GM18517 (cell line): ENCODE measurements at regions not wholly inside any gene's neighbourhood (a gene's known extent, or its start where the extent isn't known, plus 50 kb on each side); places are given as distances from the start of the nearest gene placed in this dataset.

Experiments
- ATAC-seq: cut with Tn5 transposase; IDR thresholded peaks from one replicate; pipeline ENCODE4 v1.9.1; 2021; ENCODE audit warnings: mild to moderate bottlenecking, moderate library complexity; ENCODE audit not compliant: unreplicated experiment

DNA sequence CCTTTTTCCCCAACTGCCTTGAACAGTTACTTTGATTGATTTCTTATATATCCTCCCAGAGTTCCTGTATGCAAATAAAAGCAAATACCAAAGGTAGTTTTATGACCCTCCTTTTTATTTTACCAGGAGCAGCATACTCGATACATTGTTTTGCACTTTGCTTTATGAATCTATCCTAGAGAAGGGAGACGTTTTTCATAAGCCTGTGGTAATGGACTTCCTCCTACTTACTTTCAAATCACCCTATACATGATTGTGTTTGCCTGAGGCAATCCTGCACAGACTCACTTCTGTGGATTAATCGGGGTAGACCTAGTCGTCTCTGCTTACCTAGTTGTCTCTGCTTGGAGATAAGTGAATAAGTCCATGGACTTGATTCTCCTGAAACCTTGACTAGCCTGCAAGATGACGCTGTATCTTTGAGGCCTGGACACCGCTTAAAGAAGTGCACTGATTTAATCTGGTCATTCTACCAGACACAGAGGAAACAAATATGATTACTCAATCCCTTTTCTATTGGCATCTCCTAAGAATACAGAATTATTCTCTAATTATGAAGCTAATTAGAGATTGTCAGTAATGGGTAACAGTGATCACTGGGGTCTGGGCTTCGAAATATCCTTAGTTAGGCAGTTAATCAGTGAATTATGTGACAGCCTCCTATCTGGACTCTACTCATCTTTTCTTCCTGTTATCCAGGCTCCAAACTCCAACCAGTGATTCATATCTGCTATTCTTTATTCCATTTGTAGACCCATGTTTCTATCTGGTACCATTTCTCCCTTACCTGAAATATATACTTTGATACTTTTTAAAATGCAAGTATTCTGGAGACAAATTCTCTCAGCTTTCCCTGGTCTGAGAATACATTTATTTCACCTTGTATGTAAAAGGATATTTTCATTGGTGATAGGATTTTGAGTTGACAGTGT, 447.4 kb upstream of the TRIB2 start:
- ATAC-seq = no peak

DNA sequence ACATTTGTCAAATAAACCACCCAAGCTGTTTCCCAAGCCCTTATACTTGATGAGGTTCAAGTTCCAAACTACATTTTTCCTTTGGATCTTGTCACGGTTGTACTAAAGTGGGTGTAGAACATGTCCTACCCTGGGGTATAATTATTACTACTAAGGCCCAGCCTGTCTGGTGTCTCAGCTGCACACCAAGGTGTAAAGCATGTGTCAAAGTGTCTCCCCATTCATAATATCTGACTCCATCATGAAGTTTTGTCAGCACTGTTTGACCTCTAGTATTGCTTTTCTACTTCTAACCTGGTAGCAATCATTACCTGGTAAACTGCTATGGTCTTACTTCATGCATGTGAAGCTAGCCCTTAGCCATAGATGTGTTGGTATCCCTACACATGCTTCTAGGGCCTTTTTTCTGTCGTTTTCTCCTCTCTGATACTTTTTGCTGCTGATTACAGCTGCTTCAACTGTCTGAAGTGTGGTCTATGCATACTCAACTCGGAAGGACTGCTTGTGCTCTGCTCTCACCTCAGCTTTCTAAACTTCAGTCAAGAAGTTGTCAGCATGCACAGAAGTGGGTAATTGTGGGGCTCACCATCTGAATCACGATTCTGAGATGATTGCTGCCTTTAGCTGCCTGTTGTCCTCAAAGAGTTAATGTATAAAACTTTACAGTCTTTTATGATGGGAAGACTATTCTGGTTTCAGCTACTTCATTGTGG, 445.7 kb upstream of the TRIB2 start:
- no peak for ATAC-seq

DNA sequence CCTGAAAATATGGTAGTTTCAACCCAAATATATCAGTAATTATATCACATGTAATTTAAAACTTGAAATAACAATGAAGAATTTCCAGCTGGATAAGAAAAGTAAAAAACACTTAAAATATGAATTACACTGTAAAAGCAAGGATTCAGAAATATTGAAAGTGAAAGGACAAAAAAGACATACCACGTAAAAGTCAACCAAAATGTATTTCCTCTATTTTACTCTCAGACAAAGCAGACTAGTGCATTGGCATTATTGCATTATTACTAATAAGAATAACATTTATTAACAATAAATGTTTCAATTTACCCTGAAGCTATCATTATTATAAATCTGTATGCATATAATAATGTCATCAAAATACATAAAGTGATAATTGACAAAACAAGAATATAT, 445.1 kb upstream of the TRIB2 start:
- ATAC-seq = no peak

DNA sequence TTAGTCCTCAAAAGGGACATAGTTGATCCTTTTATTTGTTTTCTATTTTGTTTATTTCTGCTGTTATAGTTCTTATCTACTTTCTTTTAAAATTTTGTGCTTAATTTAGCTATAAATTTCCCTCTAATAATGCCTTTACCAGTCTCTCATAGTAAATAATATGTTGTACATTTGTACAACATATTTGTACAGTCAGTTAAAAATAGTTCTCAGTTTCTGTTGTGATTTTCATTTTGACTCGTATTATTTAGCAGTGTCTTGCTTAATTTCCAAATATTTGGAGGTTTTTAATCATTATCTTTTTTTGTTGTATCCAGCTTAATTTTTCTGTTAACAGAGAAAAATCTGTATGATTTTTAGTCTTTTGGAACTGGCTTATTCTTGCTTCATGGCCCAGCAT, 443.6 kb upstream of the TRIB2 start:
- ATAC-seq = no peak

DNA sequence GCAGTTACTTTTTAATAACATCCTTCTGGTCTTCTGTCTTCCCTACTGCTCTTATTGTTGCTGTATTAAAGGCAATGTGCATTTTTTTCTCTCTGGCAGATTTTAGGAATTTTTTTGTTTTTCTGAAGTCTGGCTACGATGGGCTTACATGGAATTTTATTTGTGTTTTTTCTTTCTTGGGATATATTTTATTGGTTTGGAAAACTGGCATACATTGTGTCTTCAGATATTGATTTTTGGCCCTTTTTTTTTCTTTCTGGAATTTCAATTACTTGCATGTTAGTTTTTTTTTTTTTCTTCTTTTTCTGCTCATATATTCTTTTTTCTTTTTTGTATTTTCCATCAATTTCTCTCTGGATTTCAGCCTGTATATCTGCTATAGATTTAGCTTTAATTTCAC, 442.1 kb upstream of the TRIB2 start:
- ATAC-seq = no peak

DNA sequence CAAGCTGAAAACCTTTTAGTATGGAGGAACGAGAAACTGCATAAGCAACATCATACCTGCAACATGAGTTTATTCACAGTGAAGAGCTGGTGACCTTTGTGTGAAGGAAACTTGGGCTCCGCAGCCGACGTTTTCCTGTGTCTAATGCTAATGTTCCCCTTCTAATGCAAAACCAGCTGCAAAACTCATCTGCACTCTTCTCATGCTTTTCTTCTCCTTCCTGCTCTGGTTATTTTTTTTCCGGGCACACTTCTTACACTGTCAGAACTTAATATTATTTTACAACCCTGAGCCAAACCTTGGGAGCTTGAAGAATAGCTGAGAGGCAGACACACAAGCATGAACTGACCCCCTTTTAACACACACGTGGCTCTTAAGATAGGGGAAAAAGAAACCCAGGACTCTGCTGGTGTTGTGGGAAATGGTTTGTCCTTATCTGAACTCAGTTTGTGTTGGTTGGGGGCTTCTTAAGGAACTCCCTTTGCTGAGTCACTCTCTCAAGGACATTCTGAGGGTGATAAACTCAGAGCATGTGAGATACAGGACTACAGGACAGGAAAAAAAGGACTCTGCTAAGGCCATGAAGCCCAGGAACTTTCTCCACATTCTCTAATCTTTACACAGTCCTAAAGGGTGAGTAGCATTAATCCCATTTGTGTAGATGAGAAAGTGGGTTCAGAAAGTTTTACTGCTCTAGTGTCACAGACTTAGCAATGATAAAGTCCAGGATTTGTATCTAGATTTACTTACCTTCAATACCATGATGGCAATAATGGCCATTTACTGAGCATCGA, 439.3 kb upstream of the TRIB2 start:
- ATAC-seq = no peak

DNA sequence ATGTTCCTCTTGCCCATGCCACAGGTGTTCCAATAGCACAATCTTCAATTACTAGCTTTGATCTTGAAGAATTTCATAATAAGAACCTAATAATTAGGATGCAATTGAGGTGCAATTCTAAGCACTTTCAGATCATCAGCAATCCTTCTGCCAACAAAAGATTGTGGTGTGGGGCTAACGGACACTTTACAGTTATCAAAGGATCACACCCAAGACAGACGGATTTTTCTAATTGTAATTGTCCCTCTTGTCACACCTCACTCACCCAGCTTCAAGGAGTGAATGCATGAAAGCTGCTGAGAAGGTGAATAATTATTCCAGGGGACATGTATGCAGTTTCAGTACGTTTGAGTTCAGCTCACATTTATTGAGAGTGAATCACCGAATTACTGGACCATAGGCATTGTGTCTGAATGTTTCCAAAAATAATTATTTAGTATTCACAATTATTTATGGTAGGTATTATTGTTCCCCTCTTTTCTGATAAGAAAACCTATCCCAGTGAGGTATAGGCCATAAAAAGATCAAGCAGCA, 438.5 kb upstream of the TRIB2 start:
- ATAC-seq = no peak

DNA sequence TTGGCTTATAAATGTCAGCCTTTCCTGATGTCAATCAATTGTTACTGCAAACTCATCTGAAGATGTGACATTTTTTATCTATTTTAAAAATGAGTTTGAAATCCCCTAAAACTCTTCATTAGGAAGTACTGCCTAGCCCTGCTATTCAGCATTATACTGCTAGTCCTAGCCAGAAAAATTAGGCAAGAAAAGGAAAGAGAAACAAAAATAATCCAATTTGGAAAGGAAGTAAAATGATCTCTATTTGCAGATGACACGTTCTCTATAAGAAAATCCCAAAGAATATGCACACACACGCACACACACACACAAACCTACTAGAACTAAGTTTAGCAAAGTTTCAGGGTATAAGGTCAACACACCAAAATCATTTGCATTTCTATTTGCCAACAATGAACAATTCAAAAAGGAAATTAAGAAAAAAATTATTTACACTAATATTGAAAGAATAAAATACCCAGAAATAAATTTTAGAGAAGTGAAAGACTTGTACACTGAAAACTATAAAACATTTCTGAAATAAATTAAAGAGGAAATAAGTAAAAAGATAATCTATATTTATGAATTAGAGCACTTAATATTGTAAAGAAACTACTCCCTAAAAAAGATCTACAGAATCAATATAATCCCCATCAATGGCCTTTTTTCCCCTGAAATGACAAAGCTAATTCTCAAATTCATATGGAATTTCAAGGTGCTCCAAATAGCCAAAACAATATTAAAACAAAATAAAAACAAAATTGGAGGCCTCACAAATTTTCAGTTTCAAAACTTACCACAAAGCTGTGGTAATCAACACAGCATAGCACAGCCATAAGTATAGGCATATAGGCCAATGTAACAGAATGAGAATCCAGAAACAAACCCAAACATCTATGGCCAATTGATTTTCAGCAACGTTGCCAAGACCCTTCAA, 433.7 kb upstream of the TRIB2 start:
- ATAC-seq = peak; percentile 86

DNA sequence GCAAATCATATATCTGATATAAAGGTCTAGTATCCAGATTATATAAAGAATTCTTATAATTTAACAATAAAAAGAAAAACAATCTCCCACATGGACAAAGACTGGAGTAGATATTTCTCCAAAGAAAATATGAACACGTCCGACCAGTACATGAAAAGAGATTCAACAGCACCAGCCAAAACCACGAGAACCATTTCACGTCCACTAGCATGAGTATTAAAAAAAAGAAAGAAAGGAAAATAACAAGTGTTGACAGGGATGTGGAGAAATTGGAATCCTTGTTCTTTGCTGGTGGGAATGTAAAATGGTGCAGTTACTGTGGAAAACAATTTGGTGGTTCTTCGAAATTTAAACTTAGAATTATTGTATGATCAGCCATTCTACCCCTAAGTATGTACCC, 432.7 kb upstream of the TRIB2 start:
- no peak for ATAC-seq

DNA sequence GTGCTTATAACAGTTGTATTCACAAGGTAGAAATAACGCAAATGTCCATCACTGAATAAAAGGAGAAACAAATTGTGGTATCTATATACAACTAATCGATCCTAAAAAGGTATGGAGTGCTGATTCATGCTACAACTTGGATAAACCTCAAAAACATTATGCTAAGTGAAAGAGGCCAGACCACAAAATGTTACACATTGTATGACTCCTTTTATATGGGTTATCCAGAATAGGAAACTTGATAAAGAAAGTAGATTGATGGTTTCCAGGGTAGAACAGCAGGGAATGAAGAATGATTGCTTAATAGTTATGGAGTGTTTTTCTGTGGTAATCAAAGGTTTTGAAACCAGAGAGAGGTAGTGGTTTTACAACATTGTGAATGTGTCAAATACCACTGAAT, 432.2 kb upstream of the TRIB2 start:
- no peak for ATAC-seq

DNA sequence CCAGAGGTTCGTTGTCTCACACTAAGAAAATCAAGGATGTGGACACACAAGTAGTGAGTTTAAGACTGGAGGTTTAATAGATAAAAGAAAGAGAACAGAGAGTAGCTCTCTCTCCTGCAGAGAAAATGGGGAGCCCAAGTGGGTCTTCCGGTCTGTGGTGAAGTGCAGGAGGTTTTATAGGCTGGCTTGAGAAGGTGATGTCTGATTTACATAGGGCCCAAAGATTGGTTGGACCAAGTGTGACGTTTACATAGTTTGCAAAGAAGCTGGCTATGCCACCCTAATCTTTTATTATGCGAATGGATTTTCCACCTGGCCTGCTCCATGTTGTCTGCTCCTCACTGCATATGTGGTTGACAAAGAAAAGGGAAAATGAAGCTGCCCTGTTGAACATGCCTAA, 430.4 kb upstream of the TRIB2 start:
- no peak for ATAC-seq

DNA sequence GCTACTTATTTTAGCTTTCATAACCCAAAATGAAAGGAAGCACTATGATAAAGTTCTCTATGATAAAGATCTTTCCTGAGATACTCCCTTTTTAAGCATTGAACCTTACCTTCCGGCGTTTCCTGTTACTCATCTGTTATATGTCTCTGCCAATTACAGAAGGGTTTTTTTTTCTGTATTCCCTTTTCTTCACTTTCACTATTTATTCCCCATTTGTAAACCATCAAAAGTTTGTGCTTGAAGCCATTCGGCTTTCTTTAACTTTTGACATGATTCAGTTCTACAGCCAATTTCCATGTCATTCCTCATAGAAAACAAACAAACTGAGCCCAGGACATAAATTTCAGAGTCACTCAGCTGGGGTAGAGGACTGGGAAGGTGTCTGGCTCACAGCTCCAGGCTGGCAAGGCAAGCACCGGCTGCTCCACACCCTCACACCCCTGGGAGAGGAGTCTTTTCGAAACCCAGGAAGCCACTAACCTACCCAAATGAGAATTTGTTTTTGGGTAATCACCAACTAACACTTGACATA, 429.4 kb upstream of the TRIB2 start:
- no peak for ATAC-seq

DNA sequence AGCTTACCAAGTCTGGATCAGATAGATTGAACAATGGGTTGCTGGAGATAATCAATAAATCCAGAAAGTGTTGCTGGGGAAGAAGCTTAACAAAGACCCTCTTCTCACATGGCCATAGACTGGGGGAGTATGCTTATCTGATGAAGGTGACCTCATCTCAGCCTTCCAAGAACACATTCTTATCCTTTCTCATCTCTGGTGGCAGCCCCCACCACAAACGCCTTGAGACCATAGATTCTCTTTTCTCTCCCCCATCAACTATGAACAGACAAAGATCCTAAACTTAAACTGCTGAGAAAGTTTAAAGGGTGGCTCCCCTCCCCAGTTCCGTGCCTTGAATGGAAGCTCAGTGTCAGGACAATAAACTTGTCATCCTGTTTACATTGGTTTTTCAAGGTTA, 428.7 kb upstream of the TRIB2 start:
- no peak for ATAC-seq

DNA sequence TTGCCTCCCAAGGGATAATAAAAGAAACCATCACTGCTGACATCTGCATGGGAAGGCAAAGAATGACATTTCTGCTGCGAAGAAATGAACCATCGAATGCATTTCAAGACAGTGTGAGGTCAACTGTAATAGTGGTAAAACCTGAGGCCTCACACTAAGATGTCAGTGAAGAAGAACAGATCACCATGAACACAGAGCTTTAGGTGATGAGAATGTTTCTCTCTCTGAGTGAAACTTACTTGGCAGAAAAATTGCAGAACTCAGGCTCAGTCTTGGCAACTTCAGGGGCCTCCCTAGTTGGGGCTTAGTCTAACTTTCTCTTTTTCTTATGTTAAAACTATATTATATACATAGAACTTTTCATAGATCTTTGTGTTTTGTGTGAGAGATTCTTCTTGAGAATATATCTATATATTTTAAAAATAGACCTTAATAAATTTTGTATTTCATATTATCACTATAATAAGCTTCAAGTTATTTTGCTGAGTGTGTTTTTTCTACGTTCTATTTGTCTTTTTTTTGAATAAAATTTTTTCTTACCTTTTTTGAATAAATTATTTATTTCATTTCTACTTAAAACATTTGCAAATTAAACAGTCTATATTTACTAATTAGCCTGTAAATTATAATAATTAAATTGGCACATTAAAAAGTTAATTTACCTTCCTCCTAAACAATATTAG, 427.5 kb upstream of the TRIB2 start:
- no peak for ATAC-seq

DNA sequence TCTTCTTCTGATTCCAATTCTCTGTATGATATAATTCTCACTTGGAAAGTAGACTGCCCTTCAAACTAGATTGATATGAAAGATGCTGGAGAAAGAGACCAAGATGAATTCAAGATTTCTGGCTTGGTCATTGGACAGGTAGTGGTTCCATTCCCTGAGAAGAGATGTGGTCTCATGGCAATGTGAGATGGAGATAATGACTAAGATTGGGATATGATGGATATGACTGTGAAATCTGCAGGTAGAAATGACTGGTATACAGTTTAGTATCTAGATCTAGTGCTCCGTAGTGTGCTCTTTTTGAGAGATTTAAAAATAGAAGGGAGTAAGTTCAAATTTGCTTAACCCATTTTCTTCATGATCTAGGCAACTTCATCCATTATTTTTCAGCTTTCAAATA, 425.4 kb upstream of the TRIB2 start:
- ATAC-seq = no peak

DNA sequence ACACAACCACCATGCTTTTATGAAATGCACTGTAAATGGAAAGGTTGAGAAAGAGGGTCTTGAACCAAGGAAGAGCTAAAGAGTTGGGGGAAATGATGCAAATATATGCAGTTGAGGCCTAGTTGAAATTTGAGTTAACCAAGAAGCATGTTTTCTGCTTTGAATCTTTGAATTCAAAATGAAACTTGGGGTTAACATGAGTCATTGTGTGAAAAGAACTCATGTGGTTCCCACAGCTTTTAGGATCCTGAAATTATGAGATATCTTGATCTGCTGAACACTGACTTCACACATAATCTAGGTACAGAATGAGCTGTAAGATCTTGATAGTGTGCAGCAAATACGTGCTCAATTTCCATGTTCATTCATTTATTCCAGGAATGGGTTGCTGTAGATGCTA, 422.9 kb upstream of the TRIB2 start:
- peak; percentile 94 for ATAC-seq

DNA sequence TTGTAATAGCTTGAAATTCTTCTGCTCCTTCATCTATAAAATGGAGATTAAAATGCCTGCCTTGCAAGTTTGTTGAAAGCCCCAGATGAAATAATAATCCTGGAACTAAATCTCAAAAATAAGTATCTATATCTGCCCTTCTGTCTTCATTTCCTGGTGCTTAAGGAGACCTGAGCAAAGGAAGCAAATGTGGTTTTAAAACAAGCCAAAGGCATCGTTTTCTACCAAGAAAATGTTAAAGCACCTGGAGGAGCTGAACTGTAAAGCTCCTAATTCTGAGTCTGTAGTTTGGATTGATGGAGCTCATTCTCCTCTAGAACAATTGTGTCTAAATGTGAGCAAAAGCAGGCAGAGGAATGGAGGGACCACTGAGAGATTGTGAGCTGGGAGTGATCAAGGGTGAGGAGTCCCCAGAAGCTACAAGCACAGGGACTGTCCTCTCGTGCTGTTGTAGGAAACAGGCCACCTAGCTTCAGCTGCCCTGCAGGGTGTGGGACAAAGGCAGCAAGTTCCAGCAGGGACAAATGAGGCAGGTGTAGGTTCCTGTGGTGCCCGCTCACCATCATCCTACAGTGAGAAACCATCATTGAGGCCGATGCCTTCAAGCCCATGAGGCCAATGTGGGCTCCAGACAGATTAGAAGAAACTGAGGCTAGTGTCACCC, 420.7 kb upstream of the TRIB2 start:
- no peak for ATAC-seq

DNA sequence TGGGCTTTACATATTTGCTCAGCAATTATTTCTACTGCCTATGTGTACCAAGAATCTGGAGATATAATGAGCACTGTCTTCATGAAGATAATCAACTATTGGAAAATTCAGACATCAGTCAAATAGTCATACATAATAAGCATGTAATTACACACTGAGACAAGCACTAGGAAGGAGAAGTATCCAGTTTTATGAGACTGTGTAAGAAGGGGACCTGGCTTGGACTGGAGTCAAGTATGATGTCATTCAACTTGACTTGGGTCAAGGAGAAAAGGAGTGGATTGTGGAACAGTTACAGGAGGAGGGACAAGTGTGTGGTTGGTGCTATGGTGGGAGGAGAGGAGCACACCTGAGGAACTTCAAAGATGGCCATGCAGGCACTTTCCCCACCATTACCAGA, 419.8 kb upstream of the TRIB2 start:
- no peak for ATAC-seq

DNA sequence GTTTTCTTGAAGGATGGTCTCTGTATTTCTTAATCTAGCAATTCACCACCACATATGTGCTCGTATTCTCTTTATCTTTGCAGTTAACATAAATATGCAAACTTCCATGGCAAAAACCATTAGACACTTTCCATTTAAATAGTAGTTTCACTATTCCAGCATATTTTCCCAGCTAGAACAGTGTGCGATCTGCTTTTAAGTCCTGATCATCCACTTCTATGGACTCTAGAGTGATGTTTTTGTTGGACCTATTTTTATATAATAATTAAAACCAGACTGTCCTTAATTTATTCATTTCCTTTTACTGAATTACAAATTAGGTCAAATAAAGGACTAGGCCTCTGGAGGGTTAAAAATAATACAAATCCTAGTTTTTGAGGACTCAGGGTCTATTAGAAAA, 418.4 kb upstream of the TRIB2 start:
- ATAC-seq = no peak
